ENCODE measurements at regions not wholly inside any gene's neighbourhood (a gene's known extent, or its start where the extent isn't known, plus 50 kb on each side); places are given as distances from the start of the nearest gene placed in this dataset.

DNA sequence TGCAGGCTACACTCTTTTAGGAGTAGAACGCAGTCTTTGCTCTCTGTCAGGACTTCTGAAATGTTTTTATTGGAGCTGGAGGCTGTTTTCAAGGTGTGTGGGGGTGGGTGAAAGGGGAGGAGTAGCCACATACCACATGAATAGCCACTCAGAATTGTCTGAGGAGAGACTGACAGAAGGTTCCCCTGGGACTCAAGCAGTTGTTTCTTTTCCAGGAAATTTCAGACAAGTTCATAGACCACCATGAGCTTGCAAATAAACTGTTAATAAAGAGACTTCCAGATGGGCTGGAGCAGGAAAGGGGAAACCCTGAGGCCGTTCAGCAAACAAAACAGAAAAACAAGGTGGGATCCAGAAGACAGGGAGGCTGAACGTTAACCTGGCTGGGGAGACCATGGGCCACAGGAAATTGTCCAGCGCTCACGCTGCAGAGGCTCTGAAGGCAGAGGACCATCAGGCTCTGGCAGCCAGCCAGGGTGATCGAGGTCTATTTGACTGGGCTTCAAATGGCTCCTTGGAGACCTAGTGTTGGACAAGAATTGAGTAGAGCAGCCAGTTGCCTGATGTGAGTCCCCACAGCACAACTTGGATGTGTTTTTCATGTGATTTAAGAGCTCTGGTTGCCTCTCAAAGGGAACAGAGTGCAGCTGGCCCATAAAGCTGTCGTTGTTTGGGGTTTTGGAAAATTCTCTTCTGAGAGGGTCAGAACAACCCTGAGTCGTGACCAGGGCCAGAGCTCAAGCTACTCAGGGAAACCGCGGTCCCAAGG lies 159.2 kb upstream of the RAI14 start:
- Histone ChIP-seq H3K27me3 (ENCODE audit: control insufficient read depth in 3 of 3, insufficient read depth in 3 of 3, low read length in 2 of 3) (no peaks in the 10 kb centered on the region), H3K36me3 (ENCODE audit: control insufficient read depth in 4 of 4, insufficient read depth in 4 of 4, low read length in 4 of 4) (no peaks in the 10 kb centered on the region), H3K4me1 (ENCODE audit: control insufficient read depth in 5 of 5, insufficient read depth in 5 of 5, low read length in 5 of 5) (peaks cover 0 to 34% (median 10%) of the 10 kb centered on the region in 5 donors), H3K4me3 (no peak overlapping the region), H3K9me3 (ENCODE audit: control insufficient read depth in 4 of 4, insufficient read depth in 3 of 4, low read length in 3 of 4) (no peaks in the 10 kb centered on the region), H3K9ac (ENCODE audit: insufficient read depth in 1 of 2, low read length in 2 of 2) (no peak overlapping the region), H3K27ac (ENCODE audit: low read depth in 1 of 2, low read length in 1 of 2) (peak overlapping the region in 1 of 2 donors; percentile 28)
- WGBS, 2 donors: 56 to 62% methylated on average over 10 of the region's 10 CpGs
- DNase-seq (peak; percentile 66 to 88 (median 86)), ATAC-seq (ENCODE audit: insufficient read depth, low FRiP score) (no peak)
- TF ChIP-seq, protein P1, sequence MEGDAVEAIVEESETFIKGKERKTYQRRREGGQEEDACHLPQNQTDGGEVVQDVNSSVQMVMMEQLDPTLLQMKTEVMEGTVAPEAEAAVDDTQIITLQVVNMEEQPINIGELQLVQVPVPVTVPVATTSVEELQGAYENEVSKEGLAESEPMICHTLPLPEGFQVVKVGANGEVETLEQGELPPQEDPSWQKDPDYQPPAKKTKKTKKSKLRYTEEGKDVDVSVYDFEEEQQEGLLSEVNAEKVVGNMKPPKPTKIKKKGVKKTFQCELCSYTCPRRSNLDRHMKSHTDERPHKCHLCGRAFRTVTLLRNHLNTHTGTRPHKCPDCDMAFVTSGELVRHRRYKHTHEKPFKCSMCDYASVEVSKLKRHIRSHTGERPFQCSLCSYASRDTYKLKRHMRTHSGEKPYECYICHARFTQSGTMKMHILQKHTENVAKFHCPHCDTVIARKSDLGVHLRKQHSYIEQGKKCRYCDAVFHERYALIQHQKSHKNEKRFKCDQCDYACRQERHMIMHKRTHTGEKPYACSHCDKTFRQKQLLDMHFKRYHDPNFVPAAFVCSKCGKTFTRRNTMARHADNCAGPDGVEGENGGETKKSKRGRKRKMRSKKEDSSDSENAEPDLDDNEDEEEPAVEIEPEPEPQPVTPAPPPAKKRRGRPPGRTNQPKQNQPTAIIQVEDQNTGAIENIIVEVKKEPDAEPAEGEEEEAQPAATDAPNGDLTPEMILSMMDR (IDR thresholded peaks at IDR 0.05; ENCODE audit: control extremely low read depth, extremely low read depth): no peak

DNA sequence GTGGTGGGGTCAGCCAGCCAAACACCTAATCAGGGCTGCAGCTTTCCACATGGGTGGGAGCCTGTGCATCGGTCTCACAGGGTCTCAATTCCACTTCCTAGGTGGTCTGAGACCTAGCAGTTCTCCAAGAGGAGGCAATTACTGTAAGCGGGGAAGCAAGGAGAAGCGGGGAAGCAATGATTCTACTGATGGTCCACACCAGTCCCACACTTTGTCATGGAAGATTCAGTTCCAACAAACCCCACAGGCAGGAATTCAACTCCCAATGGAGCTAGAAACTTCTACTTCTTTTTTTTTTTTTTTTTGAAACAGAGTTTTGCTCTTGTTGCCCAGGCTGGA lies 158.7 kb upstream of the RAI14 start:
- TF ChIP-seq, protein P1 (IDR thresholded peaks at IDR 0.05; ENCODE audit: control extremely low read depth, extremely low read depth): no peak
- Histone ChIP-seq H3K36me3 (ENCODE audit: control insufficient read depth in 4 of 4, insufficient read depth in 4 of 4, low read length in 4 of 4) (no peaks in the 10 kb centered on the region), H3K4me3 (no peak overlapping the region), H3K4me1 (ENCODE audit: control insufficient read depth in 5 of 5, insufficient read depth in 5 of 5, low read length in 5 of 5) (peaks cover 0 to 39% (median 10%) of the 10 kb centered on the region in 5 donors), H3K27me3 (ENCODE audit: control insufficient read depth in 3 of 3, insufficient read depth in 3 of 3, low read length in 2 of 3) (no peaks in the 10 kb centered on the region), H3K27ac (ENCODE audit: low read depth in 1 of 2, low read length in 1 of 2) (peak overlapping the region in 1 of 2 donors; percentile 28), H3K9me3 (ENCODE audit: control insufficient read depth in 4 of 4, insufficient read depth in 3 of 4, low read length in 3 of 4) (no peaks in the 10 kb centered on the region), H3K9ac (ENCODE audit: insufficient read depth in 1 of 2, low read length in 2 of 2) (no peak overlapping the region)
- DNase-seq (no peak), ATAC-seq (ENCODE audit: insufficient read depth, low FRiP score) (no peak)
- 86 to 88% methylated on average over 3 of the region's 3 CpGs for WGBS, 2 donors

DNA sequence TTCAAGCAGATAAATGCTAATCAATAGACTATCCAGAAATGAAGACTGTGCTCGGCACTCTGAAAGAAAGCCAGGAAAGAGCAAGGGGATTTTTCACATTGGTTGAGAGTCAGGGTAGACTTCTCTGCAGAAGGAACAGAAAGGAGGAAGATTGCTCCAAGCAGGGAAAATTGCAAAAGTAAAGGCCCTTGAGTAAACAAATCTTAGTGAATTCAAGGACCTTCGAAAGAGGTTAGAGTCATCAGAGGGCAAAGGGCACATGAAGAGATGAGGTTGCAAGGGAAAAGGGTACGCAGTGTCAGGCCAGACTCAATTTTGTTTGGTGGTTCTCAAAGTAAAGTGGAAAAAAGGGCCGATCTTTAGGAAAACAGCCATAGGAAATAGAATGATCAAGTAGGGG lies 157.6 kb upstream of the RAI14 start:
- no peak overlapping the region for H3K9ac ChIP-seq (ENCODE audit: insufficient read depth in 1 of 2, low read length in 2 of 2)
- ATAC-seq (ENCODE audit: insufficient read depth, low FRiP score) (peak; percentile 12), DNase-seq (no peak)
- no peaks in the 10 kb centered on the region for H3K9me3 ChIP-seq (ENCODE audit: control insufficient read depth in 4 of 4, insufficient read depth in 3 of 4, low read length in 3 of 4)
- H3K4me1 ChIP-seq (ENCODE audit: control insufficient read depth in 5 of 5, insufficient read depth in 5 of 5, low read length in 5 of 5): peaks cover 0 to 50% (median 18%) of the 10 kb centered on the region in 5 donors
- H3K4me3 ChIP-seq: no peak overlapping the region
- 49 to 66% methylated on average over 4 of the region's 4 CpGs for WGBS, 2 donors
- TF ChIP-seq, protein P1 (IDR thresholded peaks at IDR 0.05; ENCODE audit: control extremely low read depth, extremely low read depth): no peak
- no peaks in the 10 kb centered on the region for H3K27me3 ChIP-seq (ENCODE audit: control insufficient read depth in 3 of 3, insufficient read depth in 3 of 3, low read length in 2 of 3)
- H3K36me3 ChIP-seq (ENCODE audit: control insufficient read depth in 4 of 4, insufficient read depth in 4 of 4, low read length in 4 of 4): no peaks in the 10 kb centered on the region
- peak overlapping the region in 1 of 2 donors; percentile 59 for H3K27ac ChIP-seq (ENCODE audit: low read depth in 1 of 2, low read length in 1 of 2)

Data from lung (tissue), 11 donors.